Large intestine (tissue), 3 donors: ENCODE measurements at regions not wholly inside any gene's neighbourhood (a gene's known extent, or its start where the extent isn't known, plus 50 kb on each side); places are given as distances from the start of the nearest gene placed in this dataset.
"Not testable (repeated sequence)": the region's sequence is repeated elsewhere in the genome, so short reads cannot be mapped to it uniquely, and the experiment has no call there.

Experiments
- DNase-seq, 2 donors: peaks; one replicate each; pipeline versions ENCODE4 v3.0.0 to v3.0.0-alpha.2; 2013
- H3K27ac ChIP-seq: one replicate; pipeline ENCODE4 v1.5.1; 2013; ENCODE audit warnings: low read length
- H3K27me3 ChIP-seq: 2 replicates; pipeline ENCODE4 v1.6.1; 2013; ENCODE audit warnings: low read length; ENCODE audit not compliant: control insufficient read depth, insufficient read depth
- H3K36me3 ChIP-seq: 2 replicates; pipeline ENCODE4 v1.6.1; 2013; ENCODE audit warnings: low read length; ENCODE audit not compliant: control insufficient read depth, insufficient read depth
- H3K4me1 ChIP-seq: one replicate; pipeline ENCODE4 v1.6.1; 2013; ENCODE audit warnings: low read length; ENCODE audit not compliant: control insufficient read depth, insufficient read depth
- H3K4me3 ChIP-seq: one replicate; pipeline ENCODE4 v1.5.1; 2013; ENCODE audit warnings: low read length
- H3K9me3 ChIP-seq: one replicate; pipeline ENCODE4 v1.6.1; 2013; ENCODE audit warnings: mild to moderate bottlenecking, low read depth, low read length, moderate library complexity; ENCODE audit not compliant: control insufficient read depth
- WGBS: methylation state at CpG from one replicate; pipeline ENCODE4 v1.1.5; 2013; ENCODE audit warnings: low lambda C conversion rate; ENCODE audit not compliant: insufficient coverage; 5-methylcytosine and 5-hydroxymethylcytosine counted together

- H3K9me3 ChIP-seq: no peaks in the 10 kb centered on the region
- no peaks in the 10 kb centered on the region for H3K4me1 ChIP-seq
- no CpG with 5 or more reads among the region's 1 CpG for WGBS
- no peak overlapping the region for H3K4me3 ChIP-seq
- no peaks in the 10 kb centered on the region for H3K36me3 ChIP-seq
- peak in 1 of 2 donors; percentile 6 for DNase-seq
- no peaks in the 10 kb centered on the region for H3K27me3 ChIP-seq
- no peak overlapping the region for H3K27ac ChIP-seq
Observed at GRCh38 chr21:17089091-17089491, 423.8 kb upstream of the CXADR start.

DNA sequence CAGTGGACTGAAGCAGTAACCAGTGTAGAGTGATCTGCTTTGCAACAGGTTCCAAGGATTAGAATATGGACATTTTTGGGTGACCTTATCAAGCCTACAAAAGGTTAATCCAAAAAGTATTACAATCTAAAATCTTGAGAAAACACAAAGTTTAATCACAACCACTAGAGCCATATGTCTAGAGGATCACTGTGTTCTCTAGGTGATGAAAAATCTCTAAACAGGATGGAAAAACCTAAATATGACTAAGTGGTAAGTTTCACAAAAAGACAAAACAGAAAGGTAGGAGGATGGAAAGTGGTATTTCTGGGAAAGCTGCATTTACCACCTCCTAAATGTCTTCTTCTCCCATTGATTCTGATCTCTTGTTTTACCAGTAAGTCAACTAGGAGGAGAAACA is 411.1 kb upstream of the CXADR start:
- H3K4me3 ChIP-seq: no peak overlapping the region
- no peaks in the 10 kb centered on the region for H3K9me3 ChIP-seq
- H3K36me3 ChIP-seq: no peaks in the 10 kb centered on the region
- no peaks in the 10 kb centered on the region for H3K4me1 ChIP-seq
- no peak for DNase-seq
- H3K27me3 ChIP-seq: no peaks in the 10 kb centered on the region
- no peak overlapping the region for H3K27ac ChIP-seq

DNA sequence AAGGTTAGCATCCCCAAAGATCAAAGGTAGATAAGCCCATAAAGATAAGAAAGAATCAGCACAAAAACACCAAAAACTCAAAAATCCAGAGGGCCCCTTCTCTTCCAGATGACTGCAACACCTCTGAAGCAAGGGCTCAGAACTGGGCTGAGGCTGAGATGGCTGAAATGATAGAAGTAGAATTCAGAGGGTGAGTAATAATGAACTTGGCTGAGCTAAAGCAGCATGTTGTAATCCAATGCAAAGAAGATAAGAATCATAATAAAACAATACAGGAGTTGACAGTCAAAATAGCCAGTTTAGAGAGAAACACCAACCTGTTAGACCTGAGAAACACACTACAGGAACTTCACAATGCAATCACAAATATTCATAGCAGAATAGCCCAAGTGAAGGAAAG is 406.9 kb upstream of the CXADR start:
- Histone ChIP-seq H3K27me3 (no peaks in the 10 kb centered on the region), H3K36me3 (no peaks in the 10 kb centered on the region), H3K9me3 (no peaks in the 10 kb centered on the region), H3K4me3 (no peak overlapping the region), H3K27ac (no peak overlapping the region), H3K4me1 (no peaks in the 10 kb centered on the region)
- DNase-seq: no peak

DNA sequence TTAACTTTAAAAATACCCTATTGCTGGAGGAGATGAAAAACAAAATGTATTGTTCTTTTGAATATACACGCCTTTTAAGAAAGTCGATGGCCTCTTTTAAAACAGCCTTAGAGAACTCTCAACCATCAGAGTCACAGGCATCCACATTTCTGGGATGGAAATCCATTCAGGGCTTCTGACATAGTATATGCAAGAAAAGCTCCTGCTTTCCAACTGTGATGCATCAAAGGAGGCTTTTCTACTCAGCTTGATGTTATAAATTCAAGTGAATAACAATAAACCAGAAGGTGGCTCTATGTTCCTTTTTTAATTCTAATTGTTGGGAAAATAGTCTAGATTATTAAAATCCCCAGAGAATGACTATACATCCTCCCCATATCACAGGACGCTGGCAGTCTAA is 398.8 kb upstream of the CXADR start:
- Histone ChIP-seq H3K4me3 (no peak overlapping the region), H3K9me3 (no peaks in the 10 kb centered on the region), H3K27me3 (no peaks in the 10 kb centered on the region), H3K27ac (no peak overlapping the region), H3K4me1 (no peaks in the 10 kb centered on the region), H3K36me3 (no peaks in the 10 kb centered on the region)
- WGBS: 40% methylated on average over 1 of the region's 3 CpGs
- no peak for DNase-seq

GRCh38 chr21:17118638-17119384 is 394.0 kb upstream of the CXADR start:
- H3K27ac ChIP-seq: no peak overlapping the region
- no peak for DNase-seq
- H3K27me3 ChIP-seq: no peaks in the 10 kb centered on the region
- no peaks in the 10 kb centered on the region for H3K9me3 ChIP-seq
- no peak overlapping the region for H3K4me3 ChIP-seq
- H3K4me1 ChIP-seq: no peaks in the 10 kb centered on the region
- no peaks in the 10 kb centered on the region for H3K36me3 ChIP-seq
- 92% methylated on average over 6 of the region's 6 CpGs for WGBS

DNA sequence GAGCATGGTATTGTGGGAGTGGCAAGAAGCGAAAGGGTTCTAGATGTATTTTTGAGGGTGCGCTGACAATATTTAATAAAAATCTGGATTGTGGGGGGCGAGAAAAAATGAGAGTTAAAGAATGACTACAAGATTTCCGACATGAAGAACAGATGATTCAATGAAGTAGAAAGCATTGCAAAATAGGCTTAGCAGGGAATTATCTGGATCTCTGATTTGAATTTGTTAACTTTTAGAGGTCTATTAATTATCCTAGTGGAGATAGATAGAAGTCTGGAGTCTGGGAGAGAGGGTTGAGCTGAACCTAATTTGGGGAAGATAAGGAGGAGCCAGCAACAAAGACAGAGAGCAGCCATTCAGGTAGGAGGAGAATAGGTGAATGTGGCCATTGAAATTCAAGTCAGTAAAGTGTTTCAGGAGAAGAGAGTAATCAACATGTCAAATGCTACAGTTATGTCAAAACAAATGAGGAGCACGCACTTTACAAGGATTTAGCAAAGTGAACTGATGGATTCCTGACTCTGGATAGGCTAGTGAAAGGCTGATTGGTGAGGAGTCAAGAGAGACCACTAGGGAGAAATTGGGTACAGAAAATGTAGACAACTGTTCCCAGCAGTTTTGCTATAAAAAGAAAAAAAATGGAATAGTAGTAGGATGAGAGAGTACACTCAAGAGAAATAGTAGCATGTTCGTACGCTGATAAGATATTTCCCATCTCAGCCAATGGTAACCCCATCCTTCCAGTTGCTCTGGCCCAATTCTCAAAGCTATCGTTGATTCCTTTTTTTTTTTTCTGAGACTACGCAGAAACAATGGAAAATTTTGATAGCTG is 393.2 kb upstream of the CXADR start:
- DNase-seq: no peak
- Histone ChIP-seq H3K27ac (no peak overlapping the region), H3K36me3 (no peaks in the 10 kb centered on the region), H3K9me3 (no peaks in the 10 kb centered on the region), H3K27me3 (no peaks in the 10 kb centered on the region), H3K4me3 (no peak overlapping the region), H3K4me1 (no peaks in the 10 kb centered on the region)
- 100% methylated on average over 3 of the region's 9 CpGs for WGBS

DNA sequence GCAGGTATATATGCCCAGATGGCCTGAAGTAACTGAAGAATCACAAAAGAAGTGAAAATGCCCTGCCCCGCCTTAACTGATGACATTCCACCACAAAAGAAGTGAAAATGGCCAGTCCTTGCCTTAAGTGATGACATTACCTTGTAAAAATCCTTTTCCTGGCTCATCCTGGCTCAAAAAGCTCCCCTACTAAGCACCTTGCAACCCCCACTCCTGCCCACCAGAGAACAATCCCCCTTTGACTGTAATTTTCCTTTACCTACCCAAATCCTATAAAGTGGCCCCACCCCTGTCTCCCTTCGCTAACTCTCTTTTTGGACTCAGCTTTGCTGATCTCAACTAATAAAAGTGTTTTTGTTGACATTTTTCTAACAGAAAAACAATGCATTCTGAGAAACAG is 385.4 kb upstream of the CXADR start:
- H3K9me3 ChIP-seq, H3K27ac ChIP-seq, H3K36me3 ChIP-seq, H3K4me3 ChIP-seq, H3K4me1 ChIP-seq, DNase-seq, H3K27me3 ChIP-seq: not testable (repeated sequence)
- 86% methylated on average over 1 of the region's 2 CpGs for WGBS

- Histone ChIP-seq H3K4me3 (no peak overlapping the region), H3K9me3 (no peaks in the 10 kb centered on the region), H3K36me3 (no peaks in the 10 kb centered on the region), H3K27ac (no peak overlapping the region), H3K27me3 (no peaks in the 10 kb centered on the region), H3K4me1 (no peaks in the 10 kb centered on the region)
- no peak for DNase-seq
- 20% methylated on average over 1 of the region's 5 CpGs for whole genome bisulfite sequencing
Observed at GRCh38 chr21:17128132-17128531, 384.7 kb upstream of the CXADR start.

- DNase-seq, H3K4me1 ChIP-seq, H3K4me3 ChIP-seq, H3K27ac ChIP-seq, H3K36me3 ChIP-seq, H3K9me3 ChIP-seq, H3K27me3 ChIP-seq: not testable (repeated sequence)
- no CpG with 5 or more reads among the region's 3 CpGs for WGBS
Observed at GRCh38 chr21:17139159-17139558, 373.7 kb upstream of the CXADR start.

- no peaks in the 10 kb centered on the region for H3K27me3 ChIP-seq
- no peaks in the 10 kb centered on the region for H3K4me1 ChIP-seq
- DNase-seq: no peak
- H3K4me3 ChIP-seq: peak overlapping the region; percentile 4
- H3K27ac ChIP-seq: no peak overlapping the region
- H3K9me3 ChIP-seq: no peaks in the 10 kb centered on the region
- H3K36me3 ChIP-seq: no peaks in the 10 kb centered on the region
- 73% methylated on average over 3 of the region's 5 CpGs for WGBS
Observed at GRCh38 chr21:17139696-17140095, 373.1 kb upstream of the CXADR start.

DNA sequence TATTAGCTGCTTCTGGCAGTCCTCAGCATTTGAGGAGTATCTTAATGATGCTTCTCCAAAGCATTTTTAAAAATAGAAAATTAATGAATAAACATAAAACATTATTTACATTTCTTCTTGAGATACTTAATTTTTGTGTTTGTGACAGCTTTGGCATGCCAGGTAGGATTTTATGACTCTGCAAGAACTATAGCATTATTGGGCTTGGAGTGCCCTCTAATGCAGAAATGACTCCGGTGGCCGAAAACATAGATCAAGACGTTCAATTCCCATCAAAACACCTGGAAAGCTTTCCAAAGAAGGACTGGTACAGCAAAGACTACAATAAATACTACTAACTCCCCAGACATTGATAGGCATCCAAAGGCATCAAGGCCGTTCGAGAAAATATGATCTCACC is 366.4 kb upstream of the CXADR start:
- Histone ChIP-seq H3K4me1 (no peaks in the 10 kb centered on the region), H3K36me3 (no peaks in the 10 kb centered on the region), H3K4me3 (no peak overlapping the region), H3K27me3 (no peaks in the 10 kb centered on the region), H3K9me3 (no peaks in the 10 kb centered on the region), H3K27ac (no peak overlapping the region)
- DNase-seq: no peak
- WGBS: no CpG with 5 or more reads among the region's 5 CpGs
